Keratinocyte (primary cell): ENCODE measurements at regions not wholly inside any gene's neighbourhood (a gene's known extent, or its start where the extent isn't known, plus 50 kb on each side); places are given as distances from the start of the nearest gene placed in this dataset.

Experiments used
- EZH2 ChIP-seq: IDR thresholded peaks from one replicate; pipeline ENCODE4 v1.6.1; 2012; ENCODE audit warnings: inconsistent platforms, mild to moderate bottlenecking, low read length, moderate library complexity
- TF ChIP-seq, protein P1 (sequence below), 3 experiments: IDR thresholded peaks in 1 of 3; conservative IDR thresholded peaks in 1 of 3; optimal IDR thresholded peaks in 1 of 3; 2 replicates in 2 of 3; 3 replicates in 1 of 3; pipeline versions ENCODE3 to v1.5.1; 2011; ENCODE audit warnings: low read length in 3 of 3, mild to moderate bottlenecking in 3 of 3, moderate library complexity in 2 of 3, control low read depth in 1 of 3, inconsistent platforms in 1 of 3; ENCODE audit not compliant: insufficient read depth in 2 of 3; ENCODE audit errors: extremely low read depth in 1 of 3

DNA sequence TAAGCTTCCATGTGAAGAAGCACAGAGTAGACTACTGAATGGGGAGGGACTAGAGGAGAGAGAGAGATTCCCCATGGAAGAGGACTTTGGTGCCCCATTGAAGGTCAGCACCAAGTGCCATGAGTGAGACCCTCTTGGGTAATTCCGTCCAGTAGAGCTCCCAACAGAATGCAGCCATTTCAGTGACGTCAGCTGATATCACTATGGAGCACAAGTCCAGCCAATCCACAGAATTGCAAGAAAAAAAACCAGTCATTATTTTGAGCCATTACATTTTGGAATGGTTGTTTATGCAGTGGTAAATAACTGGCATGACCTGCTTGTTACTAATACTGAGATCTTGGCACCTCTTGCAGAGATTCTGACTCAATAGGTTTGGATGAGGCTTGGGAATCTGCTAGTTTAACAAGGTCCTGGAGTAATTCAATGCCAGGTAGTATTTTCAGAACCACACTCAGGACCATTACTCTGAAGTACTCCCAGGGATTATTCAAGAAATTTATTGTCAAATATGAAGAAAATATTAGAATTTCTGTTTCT is 52.6 kb upstream of the SP8 start:
- TF ChIP-seq, protein P1, sequence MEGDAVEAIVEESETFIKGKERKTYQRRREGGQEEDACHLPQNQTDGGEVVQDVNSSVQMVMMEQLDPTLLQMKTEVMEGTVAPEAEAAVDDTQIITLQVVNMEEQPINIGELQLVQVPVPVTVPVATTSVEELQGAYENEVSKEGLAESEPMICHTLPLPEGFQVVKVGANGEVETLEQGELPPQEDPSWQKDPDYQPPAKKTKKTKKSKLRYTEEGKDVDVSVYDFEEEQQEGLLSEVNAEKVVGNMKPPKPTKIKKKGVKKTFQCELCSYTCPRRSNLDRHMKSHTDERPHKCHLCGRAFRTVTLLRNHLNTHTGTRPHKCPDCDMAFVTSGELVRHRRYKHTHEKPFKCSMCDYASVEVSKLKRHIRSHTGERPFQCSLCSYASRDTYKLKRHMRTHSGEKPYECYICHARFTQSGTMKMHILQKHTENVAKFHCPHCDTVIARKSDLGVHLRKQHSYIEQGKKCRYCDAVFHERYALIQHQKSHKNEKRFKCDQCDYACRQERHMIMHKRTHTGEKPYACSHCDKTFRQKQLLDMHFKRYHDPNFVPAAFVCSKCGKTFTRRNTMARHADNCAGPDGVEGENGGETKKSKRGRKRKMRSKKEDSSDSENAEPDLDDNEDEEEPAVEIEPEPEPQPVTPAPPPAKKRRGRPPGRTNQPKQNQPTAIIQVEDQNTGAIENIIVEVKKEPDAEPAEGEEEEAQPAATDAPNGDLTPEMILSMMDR (optimal IDR thresholded peaks at IDR 0.05 in 1 of 3, IDR thresholded peaks at IDR 0.05 in 1 of 3, conservative IDR thresholded peaks at IDR 0.05 in 1 of 3; ENCODE audit: extremely low read depth in 1 of 3, insufficient read depth in 2 of 3, low read length in 3 of 3): no peak
- TF ChIP-seq EZH2: no peak
